ENCODE measurements at regions not wholly inside any gene's neighbourhood (a gene's known extent, or its start where the extent isn't known, plus 50 kb on each side); places are given as distances from the start of the nearest gene placed in this dataset.

- Mint-ChIP-seq H3K36me3 (ENCODE audit: unreplicated experiment) (no peaks in the 10 kb centered on the region), H3K4me1 (ENCODE audit: low read depth, unreplicated experiment) (peaks cover 9% of the 10 kb centered on the region), H3K4me3 (ENCODE audit: unreplicated experiment) (no peak overlapping the region), H3K27ac (ENCODE audit: unreplicated experiment) (no peak overlapping the region), H3K9me3 (ENCODE audit: unreplicated experiment) (no peaks in the 10 kb centered on the region), H3K27me3 (ENCODE audit: unreplicated experiment) (no peaks in the 10 kb centered on the region)
- DNase-seq = no peak
- TF ChIP-seq CTCF (IDR thresholded peaks at IDR 0.05; ENCODE audit: partially characterized antibody, unreplicated experiment) = no peak
Measured at GRCh38 chr5:74295141-74295540, 345.4 kb downstream of the ENC1 start.

- Mint-ChIP-seq H3K9me3 (ENCODE audit: unreplicated experiment) (no peaks in the 10 kb centered on the region), H3K27ac (ENCODE audit: unreplicated experiment) (no peak overlapping the region), H3K4me3 (ENCODE audit: unreplicated experiment) (no peak overlapping the region), H3K27me3 (ENCODE audit: unreplicated experiment) (no peaks in the 10 kb centered on the region), H3K4me1 (ENCODE audit: low read depth, unreplicated experiment) (peaks cover 14% of the 10 kb centered on the region), H3K36me3 (ENCODE audit: unreplicated experiment) (no peaks in the 10 kb centered on the region)
- no peak for DNase-seq
- no peak for TF ChIP-seq CTCF (IDR thresholded peaks at IDR 0.05; ENCODE audit: partially characterized antibody, unreplicated experiment)
Measured at GRCh38 chr5:74294231-74294705, 346.3 kb downstream of the ENC1 start.

DNA sequence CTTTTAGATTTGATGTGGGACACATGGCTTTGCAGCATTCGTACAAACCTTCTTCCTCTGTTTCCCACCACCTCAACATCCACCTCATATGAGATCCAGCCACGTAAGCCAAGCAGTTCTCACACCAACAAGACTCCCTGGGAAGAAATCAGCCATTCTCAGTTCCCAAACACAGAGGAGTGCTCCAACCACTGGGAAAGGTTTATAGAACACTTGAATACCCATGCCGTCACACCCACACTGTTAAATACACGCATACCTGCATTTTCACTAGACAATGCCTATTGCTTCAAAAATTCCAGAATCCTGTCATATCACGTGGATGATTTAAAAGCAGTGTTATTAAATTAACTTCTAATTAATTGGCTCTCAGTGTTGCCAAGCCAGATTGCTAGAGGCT lies 347.3 kb downstream of the ENC1 start:
- Mint-ChIP-seq H3K4me1 (ENCODE audit: low read depth, unreplicated experiment) (peaks cover 25% of the 10 kb centered on the region), H3K9me3 (ENCODE audit: unreplicated experiment) (peaks cover 6% of the 10 kb centered on the region), H3K27me3 (ENCODE audit: unreplicated experiment) (no peaks in the 10 kb centered on the region), H3K27ac (ENCODE audit: unreplicated experiment) (no peak overlapping the region), H3K36me3 (ENCODE audit: unreplicated experiment) (no peaks in the 10 kb centered on the region), H3K4me3 (ENCODE audit: unreplicated experiment) (no peak overlapping the region)
- no peak for DNase-seq
- no peak for TF ChIP-seq CTCF (IDR thresholded peaks at IDR 0.05; ENCODE audit: partially characterized antibody, unreplicated experiment)

- H3K4me1 Mint-ChIP-seq (ENCODE audit: low read depth, unreplicated experiment) = peaks cover 38% of the 10 kb centered on the region
- H3K27ac Mint-ChIP-seq (ENCODE audit: unreplicated experiment) = peak overlapping the region; percentile 16
- H3K27me3 Mint-ChIP-seq (ENCODE audit: unreplicated experiment) = no peaks in the 10 kb centered on the region
- TF ChIP-seq CTCF (IDR thresholded peaks at IDR 0.05; ENCODE audit: partially characterized antibody, unreplicated experiment) = no peak
- H3K9me3 Mint-ChIP-seq (ENCODE audit: unreplicated experiment) = peaks cover 10% of the 10 kb centered on the region
- no peak for DNase-seq
- H3K36me3 Mint-ChIP-seq (ENCODE audit: unreplicated experiment) = no peaks in the 10 kb centered on the region
- no peak overlapping the region for H3K4me3 Mint-ChIP-seq (ENCODE audit: unreplicated experiment)
Measured at GRCh38 chr5:74290634-74291241, 349.8 kb downstream of the ENC1 start.

GRCh38 chr5:74289691-74290090 lies 350.8 kb downstream of the ENC1 start:
- H3K27me3 Mint-ChIP-seq (ENCODE audit: unreplicated experiment) = peaks cover under 1% of the 10 kb centered on the region
- H3K36me3 Mint-ChIP-seq (ENCODE audit: unreplicated experiment) = no peaks in the 10 kb centered on the region

More at GRCh38 chr5:74289691-74290090, 350.8 kb downstream of the ENC1 start:
- peaks cover 10% of the 10 kb centered on the region for H3K9me3 Mint-ChIP-seq (ENCODE audit: unreplicated experiment)
- H3K4me3 Mint-ChIP-seq (ENCODE audit: unreplicated experiment) = no peak overlapping the region
- TF ChIP-seq CTCF (IDR thresholded peaks at IDR 0.05; ENCODE audit: partially characterized antibody, unreplicated experiment) = no peak
- H3K27ac Mint-ChIP-seq (ENCODE audit: unreplicated experiment) = no peak overlapping the region
- H3K4me1 Mint-ChIP-seq (ENCODE audit: low read depth, unreplicated experiment) = peaks cover 46% of the 10 kb centered on the region
- no peak for DNase-seq
